GM12872 (cell line): ENCODE measurements at regions not wholly inside any gene's neighbourhood (a gene's known extent, or its start where the extent isn't known, plus 50 kb on each side); places are given as distances from the start of the nearest gene placed in this dataset.

Experiments
- CTCF ChIP-seq: IDR thresholded peaks from 3 replicates; pipeline ENCODE4 v1.5.1; 2011; ENCODE audit warnings: low read depth, mild to moderate bottlenecking, low read length, moderate library complexity; ENCODE audit not compliant: insufficient read depth

- no peak for TF ChIP-seq CTCF
Observed at GRCh38 chr7:32145911-32146310, 75.7 kb upstream of the PDE1C start.

GRCh38 chr7:32144676-32145075 is 74.5 kb upstream of the PDE1C start:
- no peak for TF ChIP-seq CTCF

- no peak for TF ChIP-seq CTCF
Observed at GRCh38 chr7:32143301-32143700, 73.1 kb upstream of the PDE1C start.

GRCh38 chr7:32142649-32143048 is 72.4 kb upstream of the PDE1C start:
- no peak for TF ChIP-seq CTCF

- peak; percentile 32; the same call in 1 of the 3 replicates for TF ChIP-seq CTCF
Observed at GRCh38 chr7:32140210-32140939, 70.2 kb upstream of the PDE1C start.

GRCh38 chr7:32137059-32137458 is 66.9 kb upstream of the PDE1C start:
- no peak for TF ChIP-seq CTCF

- no peak for TF ChIP-seq CTCF
Observed at GRCh38 chr7:32131091-32131490, 60.9 kb upstream of the PDE1C start.
